PC-9 (cell line): ENCODE measurements at regions not wholly inside any gene's neighbourhood (a gene's known extent, or its start where the extent isn't known, plus 50 kb on each side); places are given as distances from the start of the nearest gene placed in this dataset.

Experiments
- BruUV-seq: library from RNA; stranded (reverse); fragments of 400-500 nt; replicated peaks from 2 replicates; lab custom pipeline; 2021; lab: Mats Ljungman, UMichigan
- CTCF ChIA-PET: fragments of 300-600 bp; sonication (Branson Sonifier 250); formaldehyde crosslinking; loops from one replicate; lab custom pipeline; 2022; ENCODE audit warnings: antibody characterized with exemption; lab: Charles Lee
- POLR2A ChIA-PET: fragments of 300-600 bp; sonication (Branson Sonifier 250); formaldehyde crosslinking; loops from one replicate; lab custom pipeline; 2022; ENCODE audit warnings: antibody characterized with exemption; ENCODE audit not compliant: unreplicated experiment; lab: Charles Lee
- DNase-seq, 2 experiments: peaks; one replicate each; pipeline versions ENCODE4 v3.0.0 to v3.0.0-alpha.2; 2015 to 2022; ENCODE audit warnings: mixed read lengths in 1 of 2
- H2AFZ ChIP-seq: fragments of 200-600 bp; sonication (generic); 2 replicates; pipeline ENCODE4 v1.8.1; 2017; ENCODE audit warnings: antibody characterized with exemption
- H3F3A ChIP-seq: fragments of 200-600 bp; sonication (generic); 2 replicates; pipeline ENCODE4 v1.8.1; 2017; ENCODE audit warnings: antibody characterized with exemption, mild to moderate bottlenecking, low read depth; ENCODE audit not compliant: insufficient read depth
- H3K27ac ChIP-seq: fragments of 200-600 bp; sonication (generic); 2 replicates; pipeline ENCODE4 v1.6.1; 2016; ENCODE audit warnings: mixed run types
- H3K27me3 ChIP-seq: fragments of 200-600 bp; sonication (generic); 2 replicates; pipeline ENCODE4 v1.6.1; 2016; ENCODE audit warnings: low read depth, mixed run types; ENCODE audit not compliant: insufficient read depth
- H3K36me3 ChIP-seq: fragments of 200-600 bp; sonication (generic); 2 replicates; pipeline ENCODE4 v1.6.1; 2016; ENCODE audit warnings: low read depth, mixed run types
- H3K4me1 ChIP-seq: fragments of 200-600 bp; sonication (generic); replicated peaks from 2 replicates; pipeline ENCODE4 v1.6.1; 2016; ENCODE audit warnings: mixed run types; ENCODE audit not compliant: insufficient read depth
- H3K4me2 ChIP-seq: fragments of 200-600 bp; sonication (generic); 2 replicates; pipeline ENCODE4 v1.6.1; 2017; ENCODE audit warnings: mixed run types
- H3K4me3 ChIP-seq: fragments of 200-600 bp; sonication (generic); 2 replicates; pipeline ENCODE4 v1.6.1; 2016; ENCODE audit warnings: mixed run types
- H3K79me2 ChIP-seq: fragments of 200-600 bp; sonication (generic); 2 replicates; pipeline ENCODE4 v1.6.1; 2017; ENCODE audit warnings: low read depth, mixed run types
- H3K9me2 ChIP-seq: fragments of 200-600 bp; sonication (generic); 2 replicates; pipeline ENCODE4 v1.8.1; 2017; ENCODE audit warnings: mild to moderate bottlenecking; ENCODE audit not compliant: insufficient read depth
- H3K9me3 ChIP-seq: fragments of 200-600 bp; sonication (generic); 2 replicates; pipeline ENCODE4 v1.8.1; 2016; ENCODE audit warnings: low read depth; ENCODE audit not compliant: insufficient read depth
- H4K20me1 ChIP-seq: fragments of 200-600 bp; sonication (generic); 2 replicates; pipeline ENCODE4 v1.8.1; 2017; ENCODE audit not compliant: insufficient read depth
- CTCF ChIP-seq: fragments of 200-600 bp; sonication (generic); conservative IDR thresholded peaks from 2 replicates; pipeline ENCODE4 v1.6.1; 2017; ENCODE audit warnings: mixed run types, antibody characterized with exemption, mild to moderate bottlenecking, moderate library complexity
- EZH2 ChIP-seq: fragments of 200-600 bp; sonication (generic); IDR thresholded peaks from 2 replicates; pipeline ENCODE4 v1.8.0; 2017; ENCODE audit warnings: antibody characterized with exemption, low read depth
- intact Hi-C: fragments of 100-400 bp; cut with micrococcal nuclease; formaldehyde crosslinking; loops from one replicate; pipeline ENCODE4 v1.10.0; 2022; ENCODE audit not compliant: unreplicated experiment

GRCh38 chr10:130968511-130968910 lies 343.0 kb downstream of the TCERG1L start:
- ChIA-PET CTCF (no interaction called here), POLR2A (no interaction called here)
- H3K4me2 ChIP-seq: no peak overlapping the region
- H3K79me2 ChIP-seq: no peaks in the 10 kb centered on the region
- no peaks in the 10 kb centered on the region for H3F3A ChIP-seq
- no peak overlapping the region for H3K27ac ChIP-seq
- intact Hi-C loops: no loop called here
- H3K9me2 ChIP-seq: no peaks in the 10 kb centered on the region
- no peaks in the 10 kb centered on the region for H3K9me3 ChIP-seq
- no peak overlapping the region for H2AFZ ChIP-seq
- no peak overlapping the region for H3K4me3 ChIP-seq
- no peak for DNase-seq
- H3K36me3 ChIP-seq: no peaks in the 10 kb centered on the region
- no TSS peak for BruUV-seq
- TF ChIP-seq EZH2 (no peak), CTCF (no peak)
- no peaks in the 10 kb centered on the region for H4K20me1 ChIP-seq
- H3K4me1 ChIP-seq: no peaks in the 10 kb centered on the region
- peaks cover 14% of the 10 kb centered on the region; the same call in 1 of the 2 replicates for H3K27me3 ChIP-seq

- H3K9me2 ChIP-seq: no peaks in the 10 kb centered on the region
- no TSS peak for BruUV-seq
- H3K27ac ChIP-seq: no peak overlapping the region
- H2AFZ ChIP-seq: no peak overlapping the region
- no peak for DNase-seq
- intact Hi-C loops: no loop called here
- TF ChIP-seq EZH2 (no peak), CTCF (no peak)
- H3K27me3 ChIP-seq: peaks cover 12% of the 10 kb centered on the region; the same call in 1 of the 2 replicates
- no peak overlapping the region for H3K4me3 ChIP-seq
- CTCF ChIA-PET: no interaction called here
- no peaks in the 10 kb centered on the region for H4K20me1 ChIP-seq
- H3K4me2 ChIP-seq: no peak overlapping the region
- POLR2A ChIA-PET: no interaction called here
- no peaks in the 10 kb centered on the region for H3F3A ChIP-seq
- H3K9me3 ChIP-seq: no peaks in the 10 kb centered on the region
- no peaks in the 10 kb centered on the region for H3K79me2 ChIP-seq
- no peaks in the 10 kb centered on the region for H3K4me1 ChIP-seq
- no peaks in the 10 kb centered on the region for H3K36me3 ChIP-seq
These were observed 342.6 kb downstream of the TCERG1L start for GRCh38 chr10:130968964-130969363.

- Histone ChIP-seq H3K9me3 (no peaks in the 10 kb centered on the region), H2AFZ (no peak overlapping the region), H3K27ac (no peak overlapping the region), H3K79me2 (no peaks in the 10 kb centered on the region), H3F3A (no peaks in the 10 kb centered on the region), H3K27me3 (peaks cover 5% of the 10 kb centered on the region), H3K4me1 (no peaks in the 10 kb centered on the region), H3K4me3 (no peak overlapping the region), H4K20me1 (no peaks in the 10 kb centered on the region), H3K36me3 (no peaks in the 10 kb centered on the region), H3K4me2 (no peak overlapping the region), H3K9me2 (no peaks in the 10 kb centered on the region)
- TF ChIP-seq CTCF (no peak), EZH2 (no peak)
- POLR2A ChIA-PET: no interaction called here
- DNase-seq: no peak
- CTCF ChIA-PET: no interaction called here
- no TSS peak for BruUV-seq
- intact Hi-C loops: no loop called here
These were observed 341.8 kb downstream of the TCERG1L start for GRCh38 chr10:130969700-130970099.
